GM12873 (cell line): ENCODE measurements at regions not wholly inside any gene's neighbourhood (a gene's known extent, or its start where the extent isn't known, plus 50 kb on each side); places are given as distances from the start of the nearest gene placed in this dataset.

Experiments
- TF ChIP-seq, protein P1 (sequence below): IDR thresholded peaks from 2 replicates; pipeline ENCODE4 v1.5.1; 2012; ENCODE audit warnings: low read depth, mild to moderate bottlenecking, moderate library complexity, low read length, control low read depth; ENCODE audit not compliant: insufficient read depth; ENCODE audit errors: missing control alignments

DNA sequence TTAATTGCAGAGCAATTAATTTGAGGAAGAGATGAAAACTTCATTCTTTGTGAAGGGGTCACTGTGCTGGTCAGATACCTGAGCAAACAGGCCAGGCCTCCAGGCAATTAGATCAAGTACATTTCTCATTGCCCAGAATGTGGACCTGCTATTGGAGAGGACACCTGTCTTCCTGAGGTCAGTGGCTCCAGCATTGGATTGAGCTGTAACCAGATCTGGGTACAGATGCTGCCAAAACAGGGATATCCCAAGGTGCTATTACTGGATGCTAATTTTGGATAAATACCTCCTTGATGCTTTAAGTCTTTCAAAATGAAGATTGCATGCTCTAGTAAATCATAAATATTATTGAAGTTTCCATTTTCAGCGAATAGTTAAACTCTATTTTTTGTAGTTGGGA is 131.5 kb downstream of the FAM161A start:
- TF ChIP-seq, protein P1, sequence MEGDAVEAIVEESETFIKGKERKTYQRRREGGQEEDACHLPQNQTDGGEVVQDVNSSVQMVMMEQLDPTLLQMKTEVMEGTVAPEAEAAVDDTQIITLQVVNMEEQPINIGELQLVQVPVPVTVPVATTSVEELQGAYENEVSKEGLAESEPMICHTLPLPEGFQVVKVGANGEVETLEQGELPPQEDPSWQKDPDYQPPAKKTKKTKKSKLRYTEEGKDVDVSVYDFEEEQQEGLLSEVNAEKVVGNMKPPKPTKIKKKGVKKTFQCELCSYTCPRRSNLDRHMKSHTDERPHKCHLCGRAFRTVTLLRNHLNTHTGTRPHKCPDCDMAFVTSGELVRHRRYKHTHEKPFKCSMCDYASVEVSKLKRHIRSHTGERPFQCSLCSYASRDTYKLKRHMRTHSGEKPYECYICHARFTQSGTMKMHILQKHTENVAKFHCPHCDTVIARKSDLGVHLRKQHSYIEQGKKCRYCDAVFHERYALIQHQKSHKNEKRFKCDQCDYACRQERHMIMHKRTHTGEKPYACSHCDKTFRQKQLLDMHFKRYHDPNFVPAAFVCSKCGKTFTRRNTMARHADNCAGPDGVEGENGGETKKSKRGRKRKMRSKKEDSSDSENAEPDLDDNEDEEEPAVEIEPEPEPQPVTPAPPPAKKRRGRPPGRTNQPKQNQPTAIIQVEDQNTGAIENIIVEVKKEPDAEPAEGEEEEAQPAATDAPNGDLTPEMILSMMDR: no peak

DNA sequence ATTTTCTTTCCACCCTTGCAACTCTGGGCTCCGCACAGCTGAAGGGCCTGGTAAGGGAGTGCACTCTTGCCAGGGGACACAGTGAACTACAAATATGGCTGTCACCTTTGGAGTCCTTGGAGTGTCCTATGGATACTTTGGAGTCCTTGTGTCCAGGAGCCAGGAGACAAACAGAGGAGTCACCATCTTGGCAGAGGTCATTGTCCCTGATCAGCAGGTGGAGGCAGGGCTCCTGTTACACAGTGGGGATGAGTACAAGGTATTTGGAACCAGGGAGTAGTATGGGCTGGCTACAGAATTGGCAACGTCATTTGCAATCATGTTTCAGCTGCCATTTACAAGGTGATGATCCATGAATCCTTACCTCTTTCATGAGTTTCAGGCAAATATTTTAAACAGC is 132.5 kb downstream of the FAM161A start:
- TF ChIP-seq, protein P1: no peak

DNA sequence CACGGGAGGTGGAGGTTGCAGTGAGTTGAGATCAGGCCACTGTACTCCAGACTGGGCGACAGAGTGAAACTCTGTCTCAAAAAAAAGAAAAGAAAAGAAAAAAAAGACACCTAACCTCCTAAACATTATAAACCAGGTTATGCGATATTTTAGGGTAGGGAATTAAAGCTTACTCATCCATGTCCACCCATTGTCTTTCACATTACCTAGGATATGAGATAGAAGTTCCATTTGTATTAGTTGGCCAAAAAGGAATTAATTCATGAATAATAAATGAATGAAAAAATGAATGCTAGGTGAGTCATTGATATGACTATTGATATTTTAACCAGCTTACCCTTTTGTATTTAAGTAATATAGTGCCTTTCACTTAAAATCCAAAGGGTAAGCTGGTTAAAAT is 132.9 kb downstream of the FAM161A start:
- TF ChIP-seq, protein P1: no peak

DNA sequence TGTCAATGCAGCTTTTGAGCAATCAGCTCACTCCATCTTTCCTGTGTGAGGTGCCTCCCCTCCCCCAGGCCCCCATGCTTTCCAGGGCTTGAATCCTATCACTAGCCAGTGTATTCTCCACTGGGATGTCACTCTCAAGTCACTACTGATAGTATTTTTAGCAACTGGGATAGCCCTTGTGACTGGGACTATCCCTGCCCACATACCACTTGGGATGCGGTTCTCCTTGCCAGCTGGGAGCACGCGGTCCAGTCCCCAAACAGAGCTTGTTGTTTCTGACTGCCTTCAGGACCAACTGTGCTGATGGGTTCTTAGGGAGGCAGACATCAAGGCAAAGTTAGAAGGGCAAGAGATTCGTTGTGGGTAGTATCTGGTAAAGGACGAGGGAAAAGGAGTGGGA is 134.9 kb downstream of the FAM161A start:
- TF ChIP-seq, protein P1: no peak

DNA sequence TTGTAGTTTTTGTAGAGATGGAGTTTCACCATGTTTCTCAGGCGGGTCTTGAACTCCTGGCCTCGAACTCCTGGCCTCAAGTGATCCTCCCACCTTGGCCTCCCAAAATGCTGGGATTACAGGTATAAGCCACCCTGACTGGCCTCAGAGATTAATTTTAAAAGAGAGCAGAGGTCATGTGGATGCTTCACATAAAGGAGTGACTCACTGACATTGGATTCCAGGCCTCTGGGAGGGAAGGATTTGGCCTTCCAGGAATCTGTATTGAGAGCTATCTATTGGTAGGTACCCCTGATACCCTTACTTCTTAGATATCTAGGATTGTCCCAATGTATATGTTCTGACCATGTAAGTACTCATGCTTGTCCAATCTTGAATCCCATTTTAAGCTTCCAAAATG is 138.4 kb downstream of the FAM161A start:
- TF ChIP-seq, protein P1: no peak

DNA sequence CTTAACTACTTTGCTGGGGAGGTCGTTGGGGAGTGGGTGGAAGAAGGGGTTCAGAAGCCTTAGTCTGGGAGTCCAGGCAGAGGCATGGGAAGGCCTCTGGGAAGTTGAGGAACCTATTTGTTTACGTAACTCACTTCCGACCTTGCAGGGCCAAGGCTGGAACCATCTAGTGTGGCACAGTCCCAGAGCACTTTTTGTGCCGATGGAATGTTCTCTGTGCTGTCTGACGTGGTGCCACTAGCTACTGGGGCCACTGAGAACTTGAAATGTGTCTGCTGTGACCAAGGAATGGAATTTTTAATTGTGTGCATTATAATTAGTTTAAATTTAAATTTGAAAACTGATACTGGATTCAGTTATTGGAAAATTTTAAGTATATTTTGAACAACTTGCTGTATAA is 139.7 kb downstream of the FAM161A start:
- TF ChIP-seq, protein P1: no peak

DNA sequence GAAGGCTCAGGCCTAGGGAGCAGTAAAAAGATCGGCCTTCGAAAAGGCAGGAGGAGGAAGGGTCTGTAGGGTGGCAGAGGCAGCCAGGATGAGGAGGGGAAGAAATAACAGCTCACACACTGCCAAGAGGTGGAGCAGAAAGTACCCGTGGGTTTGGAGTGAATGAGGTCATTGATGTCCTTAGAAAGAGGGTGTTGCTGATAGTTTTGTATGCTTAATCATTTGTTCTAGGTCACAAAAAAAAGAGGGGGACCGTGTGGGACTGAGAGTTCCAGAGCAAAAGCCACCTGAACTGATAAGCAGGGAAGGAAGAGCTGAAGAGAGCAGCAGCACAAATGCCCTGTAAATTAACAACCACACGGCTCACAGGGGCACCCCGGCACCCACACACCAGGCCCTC is 140.4 kb downstream of the FAM161A start:
- TF ChIP-seq, protein P1: no peak
